ENCODE measurements at regions not wholly inside any gene's neighbourhood (a gene's known extent, or its start where the extent isn't known, plus 50 kb on each side); places are given as distances from the start of the nearest gene placed in this dataset.

GRCh38 chr1:229757226-229757625 is 131.2 kb downstream of the URB2 start:
- Histone ChIP-seq H3K36me3 (no peaks in the 10 kb centered on the region), H3K4me3 (no peak overlapping the region), H3K4me1 (peaks cover 0 to 12% (median 8%) of the 10 kb centered on the region in 4 donors), H3K27ac (no peak overlapping the region), H3K27me3 (no peaks in the 10 kb centered on the region), H3K9me3 (peaks cover 0 to 5% of the 10 kb centered on the region in 2 donors)
- DNase-seq, result no peak
- in situ Hi-C loops (cut with MboI; ENCODE audit: low pct_ligation_motif_present in 1 of 4, low pct_unique_long_range_greater_than_20kb in 1 of 4, low sequenced_read_pairs in 3 of 4), result no loop called here
- TF ChIP-seq POLR2AphosphoS5 (IDR thresholded peaks at IDR 0.05) (no peak), POLR2A (IDR thresholded peaks at IDR 0.05) (no peak)
- intact Hi-C loops (cut with DNase I; ENCODE audit: low total_unique reads), result no loop called here

- in situ Hi-C loops (cut with MboI; ENCODE audit: low pct_ligation_motif_present in 1 of 4, low pct_unique_long_range_greater_than_20kb in 1 of 4, low sequenced_read_pairs in 3 of 4), result no loop called here
- H3K9me3 ChIP-seq, result peaks cover 0 to 5% of the 10 kb centered on the region in 2 donors
- DNase-seq, result no peak
- H3K27ac ChIP-seq, result no peak overlapping the region
- TF ChIP-seq POLR2AphosphoS5 (IDR thresholded peaks at IDR 0.05), result no peak
- no peak for TF ChIP-seq EP300 (IDR thresholded peaks at IDR 0.05; ENCODE audit: low read depth)
- no peak for TF ChIP-seq CTCF (IDR thresholded peaks at IDR 0.05)
- no peak for TF ChIP-seq POLR2A (IDR thresholded peaks at IDR 0.05)
- H3K36me3 ChIP-seq, result no peaks in the 10 kb centered on the region
- no peaks in the 10 kb centered on the region for H3K27me3 ChIP-seq
- 76 to 90% methylated on average over 4 to 15 of the region's 15 CpGs for WGBS, 2 donors (ENCODE audit: low coverage in 1 of 2)
- intact Hi-C loops (cut with DNase I; ENCODE audit: low total_unique reads), result no loop called here
- peaks cover 0 to 9% (median 7%) of the 10 kb centered on the region in 4 donors for H3K4me1 ChIP-seq
- no peak overlapping the region for H3K4me3 ChIP-seq
These were observed 132.3 kb downstream of the URB2 start for GRCh38 chr1:229758101-229759036.

GRCh38 chr1:229759037-229759435 is 133.0 kb downstream of the URB2 start:
- in situ Hi-C loops (cut with MboI; ENCODE audit: low pct_ligation_motif_present in 1 of 4, low pct_unique_long_range_greater_than_20kb in 1 of 4, low sequenced_read_pairs in 3 of 4), result no loop called here
- Histone ChIP-seq H3K4me1 (peaks cover 0 to 3% (median 3%) of the 10 kb centered on the region in 4 donors), H3K27me3 (no peaks in the 10 kb centered on the region), H3K27ac (no peak overlapping the region), H3K4me3 (no peak overlapping the region), H3K9me3 (peaks cover 0 to 5% of the 10 kb centered on the region in 2 donors), H3K36me3 (no peaks in the 10 kb centered on the region)
- DNase-seq, result no peak
- 60 to 93% methylated on average over 1 to 5 of the region's 5 CpGs for WGBS, 2 donors (ENCODE audit: low coverage in 1 of 2)
- TF ChIP-seq CTCF (IDR thresholded peaks at IDR 0.05) (no peak), POLR2AphosphoS5 (IDR thresholded peaks at IDR 0.05) (no peak)
- intact Hi-C loops (cut with DNase I; ENCODE audit: low total_unique reads), result no loop called here

GRCh38 chr1:229759586-229759985 is 133.5 kb downstream of the URB2 start:
- Histone ChIP-seq H3K4me3 (no peak overlapping the region), H3K9me3 (peaks cover 0 to 5% of the 10 kb centered on the region in 2 donors), H3K4me1 (no peaks in the 10 kb centered on the region), H3K27me3 (no peaks in the 10 kb centered on the region), H3K27ac (no peak overlapping the region), H3K36me3 (no peaks in the 10 kb centered on the region)
- no peak for TF ChIP-seq CTCF (IDR thresholded peaks at IDR 0.05)
- DNase-seq, result no peak
- 81% methylated on average over 2 of the region's 2 CpGs; no CpG with 5 or more reads in 1 of the 2 donors for WGBS, 2 donors (ENCODE audit: low coverage in 1 of 2)
- intact Hi-C loops (cut with DNase I; ENCODE audit: low total_unique reads), result no loop called here
- in situ Hi-C loops (cut with MboI; ENCODE audit: low pct_ligation_motif_present in 1 of 4, low pct_unique_long_range_greater_than_20kb in 1 of 4, low sequenced_read_pairs in 3 of 4), result no loop called here
